A549 (cell line): ENCODE measurements at regions not wholly inside any gene's neighbourhood (a gene's known extent, or its start where the extent isn't known, plus 50 kb on each side); places are given as distances from the start of the nearest gene placed in this dataset.

Experiments used
- ATAC-seq, 2 experiments: fragments of 200-7000 bp in 1 of 2; fragments of >200 bp in 1 of 2; cut with Nextera tagmentation in 1 of 2; cut with Tn5 transposase in 1 of 2; 3 replicates each; pipeline versions ENCODE4 v1.8.0 to v1.9.1; 2018 to 2020; ENCODE audit warnings: mild to moderate bottlenecking in 1 of 2, moderate library complexity in 1 of 2
- CTCF ChIA-PET: fragments of 300-600 bp; sonication (Branson Sonifier 250); formaldehyde crosslinking; extraction: SDS; loops from one replicate; lab custom pipeline; 2021; ENCODE audit warnings: antibody characterized with exemption, inconsistent platforms; lab: Yijun Ruan, JAX
- POLR2A ChIA-PET: fragments of 350-600 bp; formaldehyde crosslinking; extraction: SDS; loops from one replicate; lab custom pipeline; 2021; ENCODE audit warnings: antibody characterized with exemption, inconsistent platforms; lab: Yijun Ruan, JAX
- DNase-seq, 2 experiments: peaks; one replicate each; pipeline versions ENCODE4 v3.0.0 to v3.0.0-alpha.2; 2011 to 2016; ENCODE audit warnings: low read depth in 1 of 2, low spot score in 1 of 2
- FAIRE-seq: peaks from 2 replicates; lab custom pipeline; 2011; peaks lifted over from hg19 to GRCh38; lab: Jason Lieb, UNC
- H3K27ac ChIP-seq, 2 experiments: fragments of >200 bp; sonication (Bioruptor Twin); formaldehyde crosslinking; 3 replicates each; pipeline ENCODE4 v1.5.1; 2016 to 2017
- H3K4me1 ChIP-seq: fragments of >200 bp; sonication (Bioruptor Twin); formaldehyde crosslinking; 3 replicates; pipeline ENCODE4 v1.6.1; 2016
- H3K4me2 ChIP-seq: fragments of >200 bp; sonication (Bioruptor Twin); formaldehyde crosslinking; 3 replicates; pipeline ENCODE4 v1.6.1; 2016
- H3K4me3 ChIP-seq: fragments of >200 bp; sonication (Bioruptor Twin); formaldehyde crosslinking; 3 replicates; pipeline ENCODE4 v1.5.1; 2016
- H3K9me3 ChIP-seq: fragments of >200 bp; sonication (Bioruptor Twin); formaldehyde crosslinking; 3 replicates; pipeline ENCODE4 v1.6.1; 2016
- BHLHE40 ChIP-seq: IDR thresholded peaks from 2 replicates; pipeline ENCODE4 v1.6.1; 2012; ENCODE audit warnings: low read depth, low read length, inconsistent platforms
- CBX8 ChIP-seq: fragments of 200-600 bp; sonication (generic); IDR thresholded peaks from 2 replicates; pipeline ENCODE4 v1.6.1; 2016
- CEBPB ChIP-seq, 2 experiments: fragments of >200 bp in 1 of 2; sonication (Bioruptor Twin) in 1 of 2; formaldehyde crosslinking in 1 of 2; IDR thresholded peaks; 2 replicates each; pipeline ENCODE4 v1.6.1; 2012 to 2016
- CHD2 ChIP-seq: fragments of 150-350 bp; IDR thresholded peaks from 2 replicates; pipeline ENCODE4 v1.6.1; 2014; ENCODE audit warnings: low read length; ENCODE audit not compliant: partially characterized antibody
- CHD4 ChIP-seq: fragments of 200-600 bp; sonication (generic); IDR thresholded peaks from 2 replicates; pipeline ENCODE4 v1.6.1; 2016; ENCODE audit warnings: antibody characterized with exemption, mild to moderate bottlenecking, borderline replicate concordance
- EP300 ChIP-seq, 2 experiments: fragments of >200 bp; sonication (Bioruptor Twin); formaldehyde crosslinking; IDR thresholded peaks; 2 replicates in 1 of 2; 3 replicates in 1 of 2; pipeline ENCODE4 v1.6.1; 2016 to 2017
- ESRRA ChIP-seq: fragments of 150-350 bp; IDR thresholded peaks from 2 replicates; pipeline ENCODE4 v1.6.1; 2014; ENCODE audit warnings: mild to moderate bottlenecking, low read length, borderline replicate concordance
- HEYL ChIP-seq: fragments of 250-450 bp; sonication (Bioruptor Pico); IDR thresholded peaks from 2 replicates; pipeline ENCODE4 v1.8.0; 2021; ENCODE audit warnings: mild to moderate bottlenecking, moderate library complexity
- HOXA7 ChIP-seq: fragments of 250-450 bp; sonication (Bioruptor Pico); IDR thresholded peaks from 2 replicates; pipeline ENCODE4 v1.5.0; 2020; ENCODE audit warnings: mild to moderate bottlenecking, moderate library complexity
- MAFK ChIP-seq: fragments of 450-650 bp; IDR thresholded peaks from 2 replicates; pipeline ENCODE4 v1.6.1; 2014; ENCODE audit not compliant: partially characterized antibody
- PHF8 ChIP-seq: fragments of 200-600 bp; sonication (generic); IDR thresholded peaks from 2 replicates; pipeline ENCODE4 v1.6.1; 2016; ENCODE audit warnings: low read depth, mild to moderate bottlenecking, antibody characterized with exemption, moderate library complexity, borderline replicate concordance
- RAD21 ChIP-seq, 2 experiments: fragments of >200 bp in 1 of 2; sonication (Bioruptor Twin) in 1 of 2; formaldehyde crosslinking in 1 of 2; IDR thresholded peaks in 1 of 2; conservative IDR thresholded peaks in 1 of 2; 2 replicates in 1 of 2; 3 replicates in 1 of 2; pipeline ENCODE4 v1.6.1; 2012 to 2018; ENCODE audit warnings: inconsistent platforms in 1 of 2
- RFX5 ChIP-seq: fragments of 450-650 bp; IDR thresholded peaks from 2 replicates; pipeline ENCODE4 v1.7.1; 2014; ENCODE audit warnings: antibody characterized with exemption, mild to moderate bottlenecking, moderate library complexity
- SMC3 ChIP-seq: fragments of >200 bp; sonication (Bioruptor Twin); formaldehyde crosslinking; IDR thresholded peaks from 3 replicates; pipeline ENCODE4 v1.6.1; 2018; ENCODE audit warnings: inconsistent platforms
- SREBF2 ChIP-seq: fragments of 450-650 bp; IDR thresholded peaks from 2 replicates; pipeline ENCODE4 v1.6.1; 2014; ENCODE audit warnings: mild to moderate bottlenecking, moderate library complexity
- TP53 ChIP-seq: fragments of 250-450 bp; sonication (Bioruptor Pico); IDR thresholded peaks from 2 replicates; pipeline ENCODE4 v1.5.0; 2021; ENCODE audit warnings: mild to moderate bottlenecking, moderate library complexity
- ZC3H11A ChIP-seq: fragments of 450-650 bp; IDR thresholded peaks from 2 replicates; pipeline ENCODE4 v1.6.1; 2014; ENCODE audit warnings: antibody characterized with exemption, mild to moderate bottlenecking
- WGBS: methylation state at CpG from one replicate; pipeline ENCODE4 v1.1.6; 2017; ENCODE audit errors: missing lambda C conversion rate; 5-methylcytosine and 5-hydroxymethylcytosine counted together
- TF ChIP-seq, protein P1 (sequence below): fragments of >200 bp; sonication (Bioruptor Twin); formaldehyde crosslinking; IDR thresholded peaks from 3 replicates; pipeline ENCODE4 v1.5.1; 2016
- TF ChIP-seq, protein P2 (sequence below): fragments of 200-600 bp; sonication (generic); IDR thresholded peaks from 2 replicates; pipeline ENCODE4 v1.6.1; 2016; ENCODE audit warnings: antibody characterized with exemption, mild to moderate bottlenecking, moderate library complexity
- TF ChIP-seq, protein P3 (sequence below): fragments of 250-450 bp; sonication (Bioruptor Pico); IDR thresholded peaks from 2 replicates; pipeline ENCODE4 v1.5.0; 2020; ENCODE audit warnings: low read depth, mild to moderate bottlenecking, moderate library complexity
- TF ChIP-seq, protein P4 (sequence below): IDR thresholded peaks from 2 replicates; pipeline ENCODE4 v1.6.1; 2012

DNA sequence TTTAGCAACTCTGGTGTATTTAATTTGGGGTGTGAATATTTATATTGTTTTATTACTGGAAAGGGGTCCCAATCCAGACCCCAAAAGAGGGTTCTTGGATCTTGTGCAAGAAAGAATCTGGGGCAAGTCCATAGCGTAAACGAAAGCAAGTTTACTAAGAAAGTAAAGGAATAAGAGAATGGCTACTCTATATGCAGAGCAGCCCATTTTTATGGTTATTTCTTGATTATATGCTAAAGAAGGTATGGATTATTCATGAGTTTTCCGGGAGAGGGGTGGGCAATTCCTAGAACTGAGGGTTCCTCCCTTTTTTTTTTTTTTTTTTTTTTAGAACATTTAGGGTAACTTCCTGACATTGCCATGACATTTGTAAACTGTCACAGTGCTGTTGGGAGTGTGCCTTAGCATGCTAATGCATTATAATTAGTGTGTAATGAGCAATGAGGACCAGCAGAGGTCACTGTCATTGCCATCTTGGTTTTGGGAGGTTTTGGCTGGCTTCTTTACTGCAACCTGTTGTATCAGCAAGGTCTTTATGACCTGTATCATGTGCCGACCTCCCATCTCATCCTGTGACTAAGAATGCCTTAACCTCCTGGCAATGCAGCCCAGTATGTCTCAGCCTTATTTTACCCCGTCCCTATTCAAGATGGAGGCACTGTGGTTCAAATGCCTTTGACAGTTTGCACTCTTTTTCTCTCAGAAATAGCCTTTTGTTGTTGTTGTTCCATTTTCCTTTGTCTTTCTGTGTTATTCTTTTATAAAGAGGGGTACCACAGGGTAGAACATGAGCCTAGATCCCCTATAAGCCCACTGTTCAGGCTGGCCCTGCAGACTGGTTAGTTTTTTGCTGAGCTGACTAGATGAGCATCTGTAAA, 75.5 kb upstream of the DCD start:
- ChIA-PET POLR2A (no interaction called here), CTCF (interaction anchor here (0.7 to 1.9 kb wide), 6 partner anchors 11 to 241 kb away, joined by 3 to 5 read pairs (median 4); no protein-coding TSS in a partner anchor)
- ATAC-seq (peak in 1 of 2 experiments; percentile 71; a peak in 3 of 6 replicates), FAIRE-seq (no peak), DNase-seq (peak in 1 of 2 experiments; percentile 28)
- Histone ChIP-seq H3K27ac (no peak overlapping the region), H3K9me3 (no peaks in the 10 kb centered on the region), H3K4me2 (no peak overlapping the region), H3K4me1 (no peaks in the 10 kb centered on the region), H3K4me3 (no peak overlapping the region)
- TF ChIP-seq, protein P1, sequence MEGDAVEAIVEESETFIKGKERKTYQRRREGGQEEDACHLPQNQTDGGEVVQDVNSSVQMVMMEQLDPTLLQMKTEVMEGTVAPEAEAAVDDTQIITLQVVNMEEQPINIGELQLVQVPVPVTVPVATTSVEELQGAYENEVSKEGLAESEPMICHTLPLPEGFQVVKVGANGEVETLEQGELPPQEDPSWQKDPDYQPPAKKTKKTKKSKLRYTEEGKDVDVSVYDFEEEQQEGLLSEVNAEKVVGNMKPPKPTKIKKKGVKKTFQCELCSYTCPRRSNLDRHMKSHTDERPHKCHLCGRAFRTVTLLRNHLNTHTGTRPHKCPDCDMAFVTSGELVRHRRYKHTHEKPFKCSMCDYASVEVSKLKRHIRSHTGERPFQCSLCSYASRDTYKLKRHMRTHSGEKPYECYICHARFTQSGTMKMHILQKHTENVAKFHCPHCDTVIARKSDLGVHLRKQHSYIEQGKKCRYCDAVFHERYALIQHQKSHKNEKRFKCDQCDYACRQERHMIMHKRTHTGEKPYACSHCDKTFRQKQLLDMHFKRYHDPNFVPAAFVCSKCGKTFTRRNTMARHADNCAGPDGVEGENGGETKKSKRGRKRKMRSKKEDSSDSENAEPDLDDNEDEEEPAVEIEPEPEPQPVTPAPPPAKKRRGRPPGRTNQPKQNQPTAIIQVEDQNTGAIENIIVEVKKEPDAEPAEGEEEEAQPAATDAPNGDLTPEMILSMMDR, result peak; percentile 38
- TF ChIP-seq, protein P2, sequence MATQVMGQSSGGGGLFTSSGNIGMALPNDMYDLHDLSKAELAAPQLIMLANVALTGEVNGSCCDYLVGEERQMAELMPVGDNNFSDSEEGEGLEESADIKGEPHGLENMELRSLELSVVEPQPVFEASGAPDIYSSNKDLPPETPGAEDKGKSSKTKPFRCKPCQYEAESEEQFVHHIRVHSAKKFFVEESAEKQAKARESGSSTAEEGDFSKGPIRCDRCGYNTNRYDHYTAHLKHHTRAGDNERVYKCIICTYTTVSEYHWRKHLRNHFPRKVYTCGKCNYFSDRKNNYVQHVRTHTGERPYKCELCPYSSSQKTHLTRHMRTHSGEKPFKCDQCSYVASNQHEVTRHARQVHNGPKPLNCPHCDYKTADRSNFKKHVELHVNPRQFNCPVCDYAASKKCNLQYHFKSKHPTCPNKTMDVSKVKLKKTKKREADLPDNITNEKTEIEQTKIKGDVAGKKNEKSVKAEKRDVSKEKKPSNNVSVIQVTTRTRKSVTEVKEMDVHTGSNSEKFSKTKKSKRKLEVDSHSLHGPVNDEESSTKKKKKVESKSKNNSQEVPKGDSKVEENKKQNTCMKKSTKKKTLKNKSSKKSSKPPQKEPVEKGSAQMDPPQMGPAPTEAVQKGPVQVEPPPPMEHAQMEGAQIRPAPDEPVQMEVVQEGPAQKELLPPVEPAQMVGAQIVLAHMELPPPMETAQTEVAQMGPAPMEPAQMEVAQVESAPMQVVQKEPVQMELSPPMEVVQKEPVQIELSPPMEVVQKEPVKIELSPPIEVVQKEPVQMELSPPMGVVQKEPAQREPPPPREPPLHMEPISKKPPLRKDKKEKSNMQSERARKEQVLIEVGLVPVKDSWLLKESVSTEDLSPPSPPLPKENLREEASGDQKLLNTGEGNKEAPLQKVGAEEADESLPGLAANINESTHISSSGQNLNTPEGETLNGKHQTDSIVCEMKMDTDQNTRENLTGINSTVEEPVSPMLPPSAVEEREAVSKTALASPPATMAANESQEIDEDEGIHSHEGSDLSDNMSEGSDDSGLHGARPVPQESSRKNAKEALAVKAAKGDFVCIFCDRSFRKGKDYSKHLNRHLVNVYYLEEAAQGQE, result no peak
- under 1% methylated on average over 5 of the region's 5 CpGs for WGBS

DNA sequence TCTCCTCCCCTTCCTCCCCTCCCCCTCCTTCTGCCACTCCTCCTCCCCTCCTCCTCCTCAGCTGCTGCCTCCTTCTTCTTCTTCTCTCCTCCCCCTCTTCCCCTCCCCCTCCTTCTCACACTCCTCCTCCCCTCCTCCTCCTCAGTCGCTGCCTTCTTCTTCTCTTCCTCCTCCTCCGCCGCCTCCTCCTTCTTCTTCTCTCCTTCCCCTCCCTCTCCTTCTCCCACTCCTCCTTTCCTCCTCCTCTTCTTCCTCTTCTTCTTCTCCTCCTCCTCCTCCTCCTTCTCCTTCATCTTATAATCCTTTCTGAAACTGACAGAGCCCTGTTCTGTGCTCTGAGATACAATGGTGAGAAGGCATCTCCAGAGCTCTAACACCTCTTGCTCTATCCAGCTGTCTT, 73.1 kb upstream of the DCD start:
- ChIA-PET POLR2A (no interaction called here), CTCF (interaction anchor here (1.4 kb wide), 1 partner anchor 237 kb away, joined by 4 read pairs; no protein-coding TSS in a partner anchor)
- Histone ChIP-seq H3K27ac (no peak overlapping the region), H3K9me3 (no peaks in the 10 kb centered on the region), H3K4me3 (no peak overlapping the region), H3K4me2 (no peak overlapping the region), H3K4me1 (no peaks in the 10 kb centered on the region)
- FAIRE-seq, result no peak
- no peak for DNase-seq
- TF ChIP-seq BHLHE40 (no peak), RAD21 (conservative IDR thresholded peaks at IDR 0.05 in 1 of 2, IDR thresholded peaks at IDR 0.05 in 1 of 2) (no peak), CHD4 (no peak), MAFK (no peak), ESRRA (no peak), EP300 (IDR thresholded peaks at IDR 0.05) (no peak), CHD2 (no peak), SREBF2 (no peak), CEBPB (IDR thresholded peaks at IDR 0.05) (no peak), PHF8 (no peak), HEYL (CRISPR knock-in tag) (no peak), HOXA7 (CRISPR knock-in tag) (no peak), ZC3H11A (no peak), CBX8 (no peak), SMC3 (no peak), TP53 (CRISPR knock-in tag) (no peak), RFX5 (no peak)
- TF ChIP-seq, protein P1, result no peak
- TF ChIP-seq, protein P3, sequence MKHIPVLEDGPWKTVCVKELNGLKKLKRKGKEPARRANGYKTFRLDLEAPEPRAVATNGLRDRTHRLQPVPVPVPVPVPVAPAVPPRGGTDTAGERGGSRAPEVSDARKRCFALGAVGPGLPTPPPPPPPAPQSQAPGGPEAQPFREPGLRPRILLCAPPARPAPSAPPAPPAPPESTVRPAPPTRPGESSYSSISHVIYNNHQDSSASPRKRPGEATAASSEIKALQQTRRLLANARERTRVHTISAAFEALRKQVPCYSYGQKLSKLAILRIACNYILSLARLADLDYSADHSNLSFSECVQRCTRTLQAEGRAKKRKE (CRISPR knock-in tag), result no peak
- TF ChIP-seq, protein P4, sequence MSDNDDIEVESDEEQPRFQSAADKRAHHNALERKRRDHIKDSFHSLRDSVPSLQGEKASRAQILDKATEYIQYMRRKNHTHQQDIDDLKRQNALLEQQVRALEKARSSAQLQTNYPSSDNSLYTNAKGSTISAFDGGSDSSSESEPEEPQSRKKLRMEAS, result no peak
- no peak for ATAC-seq
- WGBS, result 49% methylated on average over 3 of the region's 3 CpGs
